Stimulated activated naive CD8-positive, alpha-beta T cell treated with anti-CD3 and anti-CD28 coated beads, Interleukin-15, Interleukin-2, amounts not matched to agents 100 ng/mL and 50 ng/mL, for 24 hours (primary cell): ENCODE measurements at regions not wholly inside any gene's neighbourhood (a gene's known extent, or its start where the extent isn't known, plus 50 kb on each side); places are given as distances from the start of the nearest gene placed in this dataset.

Experiments
- H3K27ac Mint-ChIP-seq: one replicate; pipeline ENCODE4 v1.8.0; 2021; ENCODE audit warnings: mild to moderate bottlenecking, mixed read lengths
- H3K27me3 Mint-ChIP-seq: one replicate; pipeline ENCODE4 v1.8.0; 2021; ENCODE audit warnings: mixed read lengths
- H3K36me3 Mint-ChIP-seq: one replicate; pipeline ENCODE4 v1.8.0; 2021; ENCODE audit warnings: low read depth, mixed read lengths
- H3K4me1 Mint-ChIP-seq: one replicate; pipeline ENCODE4 v1.8.0; 2021; ENCODE audit warnings: low read depth, mixed read lengths
- H3K4me3 Mint-ChIP-seq: one replicate; pipeline ENCODE4 v1.8.0; 2021; ENCODE audit warnings: mild to moderate bottlenecking, mixed read lengths
- H3K9me3 Mint-ChIP-seq: one replicate; pipeline ENCODE4 v1.8.0; 2021; ENCODE audit warnings: mixed read lengths

GRCh38 chr4:20302336-20302735 lies 50.6 kb downstream of the SLIT2 start:
- peaks cover 3% of the 10 kb centered on the region for H3K9me3 Mint-ChIP-seq
- H3K27ac Mint-ChIP-seq, result no peak overlapping the region
- H3K36me3 Mint-ChIP-seq, result no peaks in the 10 kb centered on the region
- no peaks in the 10 kb centered on the region for H3K27me3 Mint-ChIP-seq
- no peak overlapping the region for H3K4me3 Mint-ChIP-seq
- H3K4me1 Mint-ChIP-seq, result no peaks in the 10 kb centered on the region

DNA sequence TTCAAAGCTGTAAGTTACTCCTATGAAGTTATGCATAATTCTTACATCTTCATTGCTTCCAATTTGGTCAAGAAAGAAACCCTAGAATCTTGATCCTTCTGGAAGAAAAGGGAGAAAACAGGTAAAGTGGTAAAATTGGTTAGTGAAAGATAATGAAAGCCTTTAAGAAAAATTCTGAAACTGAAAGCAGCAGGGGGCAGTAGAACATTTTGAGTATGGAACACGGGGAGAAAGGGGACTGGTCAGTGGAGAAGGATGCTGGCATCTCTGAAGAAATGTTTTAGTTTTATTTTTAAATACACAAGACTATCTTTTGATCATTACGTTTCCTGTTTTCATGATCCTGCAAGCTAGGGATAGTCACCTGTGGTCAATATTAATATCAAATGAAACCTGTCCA lies 54.3 kb downstream of the SLIT2 start:
- no peaks in the 10 kb centered on the region for H3K36me3 Mint-ChIP-seq
- H3K27ac Mint-ChIP-seq, result no peak overlapping the region
- H3K27me3 Mint-ChIP-seq, result no peaks in the 10 kb centered on the region
- H3K4me1 Mint-ChIP-seq, result no peaks in the 10 kb centered on the region
- peaks cover 9% of the 10 kb centered on the region for H3K9me3 Mint-ChIP-seq
- no peak overlapping the region for H3K4me3 Mint-ChIP-seq

DNA sequence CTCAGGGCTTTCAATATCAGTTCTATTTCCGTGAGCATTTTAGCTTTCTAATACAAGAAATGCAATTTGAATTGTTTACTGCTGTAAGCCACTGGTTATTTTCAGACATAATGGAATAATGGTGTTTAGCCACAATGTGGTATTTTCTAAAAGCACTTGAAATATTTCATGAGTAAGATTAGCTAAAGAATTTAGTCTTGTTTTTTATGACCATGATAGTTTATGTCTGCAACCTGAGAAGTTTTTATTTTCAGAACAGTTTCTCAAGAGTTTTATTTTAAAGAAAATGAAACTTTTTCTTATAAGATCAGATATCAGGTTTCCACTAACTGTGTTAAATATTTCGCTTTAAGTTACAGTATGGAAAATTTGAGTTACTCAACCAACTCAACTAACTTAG lies 60.2 kb downstream of the SLIT2 start:
- Mint-ChIP-seq H3K36me3 (no peaks in the 10 kb centered on the region), H3K9me3 (peaks cover 6% of the 10 kb centered on the region), H3K27ac (no peak overlapping the region), H3K4me3 (no peak overlapping the region), H3K4me1 (no peaks in the 10 kb centered on the region), H3K27me3 (no peaks in the 10 kb centered on the region)

- H3K36me3 Mint-ChIP-seq, result no peaks in the 10 kb centered on the region
- no peaks in the 10 kb centered on the region for H3K4me1 Mint-ChIP-seq
- H3K9me3 Mint-ChIP-seq, result peaks cover 6% of the 10 kb centered on the region
- no peaks in the 10 kb centered on the region for H3K27me3 Mint-ChIP-seq
- H3K4me3 Mint-ChIP-seq, result no peak overlapping the region
- no peak overlapping the region for H3K27ac Mint-ChIP-seq
These were observed 61.7 kb downstream of the SLIT2 start for GRCh38 chr4:20313237-20314030.

DNA sequence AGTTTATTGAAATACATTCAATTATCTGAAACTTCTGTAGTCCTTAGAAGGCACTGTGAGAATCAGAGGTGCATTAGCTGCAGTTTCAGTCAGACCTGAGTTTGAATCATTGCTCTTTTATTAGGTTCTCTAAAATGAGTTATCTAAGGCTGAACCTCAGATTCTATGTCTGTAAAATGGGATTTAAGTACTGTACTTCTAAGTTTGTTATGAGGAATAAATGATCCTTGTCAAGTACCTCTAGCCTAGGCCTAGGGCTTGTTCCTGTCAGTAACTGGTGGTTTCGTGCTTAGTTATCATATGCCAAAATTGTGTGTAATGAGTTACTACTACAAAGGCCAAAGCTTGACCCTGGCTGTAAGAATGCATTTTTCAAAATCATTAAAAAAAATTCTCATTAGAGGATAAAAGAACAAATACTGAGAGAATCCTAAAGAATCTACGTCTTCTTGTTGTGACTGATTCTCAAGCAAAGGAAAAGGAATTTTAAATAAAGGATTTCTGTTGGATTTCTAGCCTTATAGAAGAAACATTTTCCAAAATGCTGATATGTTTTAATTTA lies 65.8 kb downstream of the SLIT2 start:
- no peak overlapping the region for H3K27ac Mint-ChIP-seq
- H3K9me3 Mint-ChIP-seq, result no peaks in the 10 kb centered on the region
- no peaks in the 10 kb centered on the region for H3K27me3 Mint-ChIP-seq
- no peaks in the 10 kb centered on the region for H3K4me1 Mint-ChIP-seq
- no peaks in the 10 kb centered on the region for H3K36me3 Mint-ChIP-seq
- no peak overlapping the region for H3K4me3 Mint-ChIP-seq

GRCh38 chr4:20318001-20318908 lies 66.5 kb downstream of the SLIT2 start:
- Mint-ChIP-seq H3K4me3 (no peak overlapping the region), H3K36me3 (no peaks in the 10 kb centered on the region), H3K4me1 (no peaks in the 10 kb centered on the region), H3K27me3 (no peaks in the 10 kb centered on the region), H3K9me3 (no peaks in the 10 kb centered on the region), H3K27ac (no peak overlapping the region)

- Mint-ChIP-seq H3K36me3 (no peaks in the 10 kb centered on the region), H3K27me3 (no peaks in the 10 kb centered on the region), H3K4me1 (no peaks in the 10 kb centered on the region), H3K4me3 (no peak overlapping the region), H3K27ac (no peak overlapping the region), H3K9me3 (no peaks in the 10 kb centered on the region)
These were observed 67.2 kb downstream of the SLIT2 start for GRCh38 chr4:20318909-20319277.

- no peak overlapping the region for H3K4me3 Mint-ChIP-seq
- no peak overlapping the region for H3K27ac Mint-ChIP-seq
- no peaks in the 10 kb centered on the region for H3K9me3 Mint-ChIP-seq
- H3K36me3 Mint-ChIP-seq, result no peaks in the 10 kb centered on the region
- H3K27me3 Mint-ChIP-seq, result no peaks in the 10 kb centered on the region
- no peaks in the 10 kb centered on the region for H3K4me1 Mint-ChIP-seq
These were observed 68.3 kb downstream of the SLIT2 start for GRCh38 chr4:20319825-20320612.

DNA sequence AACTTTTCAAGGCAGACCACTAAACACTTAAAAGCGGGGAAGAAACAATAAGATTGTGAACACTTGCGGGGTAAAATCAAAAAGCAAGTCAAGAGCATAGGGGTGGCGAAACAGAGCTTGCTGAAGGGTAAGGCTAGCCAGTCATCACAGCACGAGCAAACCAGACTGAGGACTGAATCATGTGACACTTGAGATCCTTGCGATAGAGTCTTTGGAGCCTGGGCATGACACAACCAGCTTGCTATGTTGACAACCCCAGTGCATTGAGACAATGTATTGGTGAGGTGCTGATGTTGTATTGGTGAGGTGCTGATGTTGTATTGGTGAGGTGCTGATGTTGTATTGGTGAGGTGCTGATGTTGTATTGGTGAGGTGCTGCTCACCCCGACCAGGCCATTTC lies 72.3 kb downstream of the SLIT2 start:
- H3K36me3 Mint-ChIP-seq, result no peaks in the 10 kb centered on the region
- no peak overlapping the region for H3K4me3 Mint-ChIP-seq
- H3K9me3 Mint-ChIP-seq, result no peaks in the 10 kb centered on the region
- no peak overlapping the region for H3K27ac Mint-ChIP-seq
- no peaks in the 10 kb centered on the region for H3K4me1 Mint-ChIP-seq
- H3K27me3 Mint-ChIP-seq, result no peaks in the 10 kb centered on the region

GRCh38 chr4:20326460-20326859 lies 74.8 kb downstream of the SLIT2 start:
- no peaks in the 10 kb centered on the region for H3K4me1 Mint-ChIP-seq
- H3K27ac Mint-ChIP-seq, result no peak overlapping the region
- no peak overlapping the region for H3K4me3 Mint-ChIP-seq
- no peaks in the 10 kb centered on the region for H3K27me3 Mint-ChIP-seq
- no peaks in the 10 kb centered on the region for H3K36me3 Mint-ChIP-seq
- H3K9me3 Mint-ChIP-seq, result no peaks in the 10 kb centered on the region

GRCh38 chr4:20326977-20327376 lies 75.3 kb downstream of the SLIT2 start:
- Mint-ChIP-seq H3K4me1 (no peaks in the 10 kb centered on the region), H3K4me3 (no peak overlapping the region), H3K36me3 (no peaks in the 10 kb centered on the region), H3K9me3 (peaks cover 1% of the 10 kb centered on the region), H3K27me3 (no peaks in the 10 kb centered on the region), H3K27ac (no peak overlapping the region)

- Mint-ChIP-seq H3K4me1 (no peaks in the 10 kb centered on the region), H3K4me3 (no peak overlapping the region), H3K27ac (no peak overlapping the region), H3K27me3 (no peaks in the 10 kb centered on the region), H3K36me3 (no peaks in the 10 kb centered on the region), H3K9me3 (peaks cover 4% of the 10 kb centered on the region)
These were observed 76.1 kb downstream of the SLIT2 start for GRCh38 chr4:20327808-20328207.

DNA sequence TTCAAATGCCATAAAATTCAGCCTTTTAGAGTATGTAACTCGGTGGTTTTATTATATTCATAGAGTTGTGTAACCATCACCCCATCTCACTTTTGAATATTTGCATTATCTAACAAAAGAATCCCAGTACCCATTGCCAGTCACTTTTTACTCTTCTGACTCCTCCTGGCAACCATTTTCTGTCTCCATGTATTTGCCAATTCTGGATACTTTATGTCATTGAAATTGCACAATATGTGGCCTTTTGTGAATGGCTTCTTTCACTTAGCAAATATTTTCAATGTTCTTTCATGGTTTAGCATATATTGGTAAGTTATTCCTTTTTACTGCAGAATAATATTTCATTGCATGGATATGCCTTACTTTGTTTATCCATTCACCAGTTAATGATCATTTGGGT lies 79.9 kb downstream of the SLIT2 start:
- no peaks in the 10 kb centered on the region for H3K4me1 Mint-ChIP-seq
- H3K9me3 Mint-ChIP-seq, result peaks cover 4% of the 10 kb centered on the region
- no peaks in the 10 kb centered on the region for H3K27me3 Mint-ChIP-seq
- no peak overlapping the region for H3K27ac Mint-ChIP-seq
- no peak overlapping the region for H3K4me3 Mint-ChIP-seq
- H3K36me3 Mint-ChIP-seq, result no peaks in the 10 kb centered on the region

DNA sequence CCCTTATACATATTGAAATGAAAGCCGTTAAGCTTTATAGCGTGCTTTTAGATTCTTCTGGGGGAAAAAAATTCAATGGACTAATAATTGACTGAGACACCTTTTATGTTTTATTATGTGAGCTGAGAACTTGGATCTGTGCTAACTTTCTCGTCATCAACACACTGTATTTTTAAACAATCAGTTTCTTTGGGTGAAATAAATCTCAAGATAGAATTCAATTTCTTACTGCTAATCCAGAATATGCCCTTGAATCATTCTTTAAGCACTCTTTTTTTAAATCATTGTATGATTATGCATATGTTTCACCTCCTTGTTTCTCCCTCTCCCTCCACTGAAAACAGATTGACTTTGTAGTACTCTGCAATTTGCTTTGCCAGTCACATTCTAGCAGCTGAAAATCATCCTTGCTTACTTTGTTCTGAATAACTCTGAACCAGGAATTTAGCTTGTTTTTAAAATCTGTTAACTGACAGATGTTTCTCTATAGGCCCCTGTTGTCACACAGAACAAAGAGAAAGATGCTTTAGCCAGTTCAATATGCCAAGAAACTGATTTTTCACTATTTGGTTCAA lies 81.5 kb downstream of the SLIT2 start:
- Mint-ChIP-seq H3K4me3 (no peak overlapping the region), H3K9me3 (peaks cover 4% of the 10 kb centered on the region), H3K27ac (no peak overlapping the region), H3K4me1 (no peaks in the 10 kb centered on the region), H3K27me3 (no peaks in the 10 kb centered on the region), H3K36me3 (no peaks in the 10 kb centered on the region)
